ENCODE measurements at regions not wholly inside any gene's neighbourhood (a gene's known extent, or its start where the extent isn't known, plus 50 kb on each side); places are given as distances from the start of the nearest gene placed in this dataset.

DNA sequence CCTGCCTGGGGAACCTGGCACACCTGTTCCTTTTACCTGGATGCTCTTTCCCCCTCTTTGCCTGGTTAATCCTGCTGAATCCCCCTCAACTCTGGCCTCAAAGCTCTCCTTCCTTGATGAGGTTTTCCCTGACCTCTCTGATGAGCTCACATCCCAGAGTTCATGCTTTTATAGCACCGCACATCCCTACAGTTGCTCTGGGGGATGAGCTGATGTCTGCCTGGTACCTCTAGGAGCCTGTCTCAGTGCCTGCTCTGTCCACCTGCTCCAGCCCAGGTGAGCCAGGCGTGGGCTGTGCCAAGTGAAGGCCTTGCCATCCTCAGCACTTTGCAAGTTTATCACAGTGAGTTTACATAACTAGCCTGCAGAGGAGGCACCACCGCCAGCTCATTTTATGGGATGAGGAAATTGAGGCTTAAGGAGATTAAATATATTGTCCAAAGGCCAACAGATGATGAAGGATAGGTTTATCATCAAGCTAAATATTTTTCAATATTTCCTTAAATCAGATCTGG, 58.6 kb upstream of the TMPRSS2 start:
- H3K9me3 ChIP-seq (ENCODE audit: control insufficient read depth in 2 of 2, insufficient read depth in 1 of 2, low read depth in 1 of 2, low read length in 1 of 2) = no peaks in the 10 kb centered on the region
- peak overlapping the region in 1 of 2 donors; percentile 47 for H3K27ac ChIP-seq (ENCODE audit: low read depth in 2 of 2, low read length in 1 of 2)
- H3K4me1 ChIP-seq (ENCODE audit: control insufficient read depth in 2 of 2, insufficient read depth in 2 of 2, low read length in 1 of 2) = peaks cover 0 to 4% of the 10 kb centered on the region in 2 donors
- 63 to 70% methylated on average over 3 of the region's 3 CpGs for WGBS, 2 donors
- no peak overlapping the region for H3K4me3 ChIP-seq (ENCODE audit: low read depth in 1 of 2, low read length in 2 of 2)
- no peaks in the 10 kb centered on the region for H3K36me3 ChIP-seq (ENCODE audit: control insufficient read depth in 2 of 2, insufficient read depth in 2 of 2, low read length in 1 of 2)
- H3K27me3 ChIP-seq (ENCODE audit: control insufficient read depth in 1 of 2, insufficient read depth in 2 of 2, low read length in 2 of 2) = no peaks in the 10 kb centered on the region

DNA sequence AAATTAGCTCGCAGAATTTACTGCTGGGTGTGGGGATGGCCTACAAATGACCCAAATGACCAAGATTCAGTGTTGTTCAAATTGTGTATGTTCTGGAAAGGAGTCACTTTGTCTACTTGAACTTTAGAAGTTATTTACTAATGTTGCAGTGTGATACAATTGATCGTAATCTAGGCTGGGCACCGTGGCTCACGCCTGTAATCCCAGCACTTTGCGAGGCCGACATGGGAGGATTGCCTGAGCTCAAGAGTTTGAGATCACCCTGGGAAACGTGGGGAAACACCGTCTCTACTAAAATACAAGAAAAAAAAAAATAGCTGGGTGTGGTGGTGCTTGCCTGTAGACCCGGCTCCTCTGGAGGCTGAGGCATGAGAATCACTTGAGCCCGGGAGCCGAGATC, 57.6 kb upstream of the TMPRSS2 start:
- Histone ChIP-seq H3K27ac (ENCODE audit: low read depth in 2 of 2, low read length in 1 of 2) (no peak overlapping the region), H3K4me3 (ENCODE audit: low read depth in 1 of 2, low read length in 2 of 2) (no peak overlapping the region), H3K36me3 (ENCODE audit: control insufficient read depth in 2 of 2, insufficient read depth in 2 of 2, low read length in 1 of 2) (no peaks in the 10 kb centered on the region), H3K27me3 (ENCODE audit: control insufficient read depth in 1 of 2, insufficient read depth in 2 of 2, low read length in 2 of 2) (no peaks in the 10 kb centered on the region), H3K4me1 (ENCODE audit: control insufficient read depth in 2 of 2, insufficient read depth in 2 of 2, low read length in 1 of 2) (peaks cover 0 to 4% of the 10 kb centered on the region in 2 donors), H3K9me3 (ENCODE audit: control insufficient read depth in 2 of 2, insufficient read depth in 1 of 2, low read depth in 1 of 2, low read length in 1 of 2) (no peaks in the 10 kb centered on the region)
- 78 to 81% methylated on average over 11 of the region's 11 CpGs for WGBS, 2 donors

DNA sequence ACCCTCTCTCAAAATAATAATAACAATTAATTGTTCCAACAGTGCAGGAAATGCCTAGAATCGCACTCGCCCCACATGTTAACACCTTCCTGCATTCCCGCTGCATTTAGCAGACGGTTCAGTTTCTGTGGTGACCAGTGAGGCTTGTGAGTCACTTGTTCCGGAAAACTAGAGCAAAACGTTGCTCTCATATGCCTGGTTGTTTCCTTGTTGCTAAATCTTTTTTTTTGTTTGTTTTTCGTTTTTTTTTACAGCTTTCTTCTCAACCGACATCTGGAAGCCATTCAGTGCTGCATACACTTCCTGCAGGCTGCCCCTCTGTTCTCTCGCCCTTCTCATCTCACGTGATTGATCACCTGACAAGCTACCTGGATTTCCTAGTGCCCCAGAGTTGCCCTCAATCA, 56.9 kb upstream of the TMPRSS2 start:
- no peak overlapping the region for H3K4me3 ChIP-seq (ENCODE audit: low read depth in 1 of 2, low read length in 2 of 2)
- H3K4me1 ChIP-seq (ENCODE audit: control insufficient read depth in 2 of 2, insufficient read depth in 2 of 2, low read length in 1 of 2) = peaks cover 0 to 4% of the 10 kb centered on the region in 2 donors
- WGBS, 2 donors = 34 to 52% methylated on average over 10 of the region's 10 CpGs
- H3K9me3 ChIP-seq (ENCODE audit: control insufficient read depth in 2 of 2, insufficient read depth in 1 of 2, low read depth in 1 of 2, low read length in 1 of 2) = no peaks in the 10 kb centered on the region
- peak overlapping the region in 1 of 2 donors; percentile 23 for H3K27ac ChIP-seq (ENCODE audit: low read depth in 2 of 2, low read length in 1 of 2)
- no peaks in the 10 kb centered on the region for H3K27me3 ChIP-seq (ENCODE audit: control insufficient read depth in 1 of 2, insufficient read depth in 2 of 2, low read length in 2 of 2)
- no peaks in the 10 kb centered on the region for H3K36me3 ChIP-seq (ENCODE audit: control insufficient read depth in 2 of 2, insufficient read depth in 2 of 2, low read length in 1 of 2)

DNA sequence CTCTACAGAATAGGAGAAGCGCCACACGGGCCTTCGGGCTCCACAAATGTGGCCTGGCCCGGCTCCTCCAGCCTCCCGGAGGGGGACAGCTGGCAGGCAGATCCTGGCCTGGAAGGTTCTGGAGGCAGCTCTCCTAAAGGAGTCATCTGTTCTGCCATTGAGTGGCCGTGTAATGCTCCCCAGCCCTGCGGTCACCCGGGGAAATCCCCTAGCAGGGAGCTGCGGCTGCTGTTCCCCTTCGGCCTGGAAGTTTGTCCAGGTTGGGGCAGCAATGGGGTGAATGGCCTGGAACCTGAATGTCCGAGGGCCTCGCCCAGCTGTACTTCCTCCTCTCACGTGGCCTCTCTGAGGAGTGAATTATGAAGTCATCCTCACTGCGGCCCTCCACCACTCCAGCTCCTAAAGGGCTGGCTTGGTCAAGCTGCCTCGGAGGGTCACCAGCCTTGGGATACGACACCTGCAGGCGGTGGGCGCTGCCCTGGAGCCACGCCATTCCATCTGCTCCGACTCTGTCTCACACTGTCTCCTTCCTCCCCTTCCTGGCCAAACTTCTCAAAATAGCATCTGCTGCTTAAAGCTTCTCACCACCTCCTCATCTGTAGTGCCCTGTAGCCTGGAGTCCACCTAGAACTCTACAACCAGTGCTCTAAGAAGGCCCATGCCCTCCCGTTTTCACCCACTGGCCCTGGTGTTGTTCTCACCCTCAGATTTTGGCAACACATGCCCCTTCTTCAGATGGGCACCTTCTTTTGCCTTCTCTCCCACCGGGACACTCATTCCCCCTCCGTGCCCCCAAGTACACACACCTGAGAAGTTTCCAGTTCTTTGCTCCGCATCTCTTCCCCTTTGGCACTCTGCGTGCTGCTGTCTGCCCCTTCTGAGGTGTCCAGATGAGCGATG, 54.4 kb upstream of the TMPRSS2 start:
- Histone ChIP-seq H3K27ac (ENCODE audit: low read depth in 2 of 2, low read length in 1 of 2) (no peak overlapping the region), H3K27me3 (ENCODE audit: control insufficient read depth in 1 of 2, insufficient read depth in 2 of 2, low read length in 2 of 2) (no peaks in the 10 kb centered on the region), H3K4me1 (ENCODE audit: control insufficient read depth in 2 of 2, insufficient read depth in 2 of 2, low read length in 1 of 2) (peaks cover 0 to 4% of the 10 kb centered on the region in 2 donors), H3K4me3 (ENCODE audit: low read depth in 1 of 2, low read length in 2 of 2) (no peak overlapping the region), H3K36me3 (ENCODE audit: control insufficient read depth in 2 of 2, insufficient read depth in 2 of 2, low read length in 1 of 2) (no peaks in the 10 kb centered on the region), H3K9me3 (ENCODE audit: control insufficient read depth in 2 of 2, insufficient read depth in 1 of 2, low read depth in 1 of 2, low read length in 1 of 2) (no peaks in the 10 kb centered on the region)
- 81 to 83% methylated on average over 26 of the region's 26 CpGs for WGBS, 2 donors

DNA sequence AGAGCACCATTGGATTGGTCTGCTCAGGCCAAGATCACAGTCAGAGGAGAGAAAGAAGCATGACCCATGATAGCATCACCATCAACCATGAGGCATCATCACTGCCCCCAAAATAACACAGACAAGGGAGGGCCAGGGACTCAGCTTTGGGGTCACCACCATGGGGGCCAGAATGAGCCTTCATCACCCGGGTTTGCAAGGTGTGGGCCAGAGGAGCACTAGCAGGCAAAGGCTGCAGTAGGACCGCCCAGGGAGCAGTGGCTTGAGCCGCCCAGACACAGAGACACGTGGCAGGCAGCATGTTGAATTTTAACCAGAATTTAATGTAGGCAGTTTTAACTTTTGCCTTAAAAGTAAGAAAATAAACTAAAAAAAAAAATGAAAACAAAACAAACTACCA, 53.7 kb upstream of the TMPRSS2 start:
- WGBS, 2 donors = 87 to 94% methylated on average over 4 of the region's 4 CpGs
- no peak overlapping the region for H3K27ac ChIP-seq (ENCODE audit: low read depth in 2 of 2, low read length in 1 of 2)
- no peaks in the 10 kb centered on the region for H3K27me3 ChIP-seq (ENCODE audit: control insufficient read depth in 1 of 2, insufficient read depth in 2 of 2, low read length in 2 of 2)

DNA sequence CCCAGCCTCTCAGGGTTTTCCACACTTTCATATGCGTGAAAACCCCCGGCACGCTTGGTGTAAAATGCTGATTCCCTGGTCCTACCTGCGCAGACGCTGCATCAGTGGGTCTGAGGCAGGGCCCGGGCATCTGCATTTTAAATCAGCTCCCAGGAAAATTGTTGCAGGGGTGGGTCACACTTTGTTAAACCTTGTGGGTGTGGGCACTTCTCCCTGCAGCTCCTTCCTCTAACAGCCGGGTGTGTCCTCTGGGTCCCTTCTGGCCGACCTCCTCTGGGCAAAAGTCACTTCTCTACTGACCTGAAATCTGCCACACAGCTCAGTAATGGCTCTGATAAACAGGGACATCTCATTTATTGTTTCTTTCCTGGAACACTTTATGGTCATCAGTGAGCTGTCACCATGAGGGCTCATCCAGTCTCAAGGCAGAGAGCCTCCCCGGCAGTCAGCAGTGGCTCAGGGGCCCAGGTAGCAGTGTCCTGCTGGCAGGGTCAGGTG, 52.8 kb upstream of the TMPRSS2 start:
- Histone ChIP-seq H3K27ac (ENCODE audit: low read depth in 2 of 2, low read length in 1 of 2) (no peak overlapping the region), H3K9me3 (ENCODE audit: control insufficient read depth in 2 of 2, insufficient read depth in 1 of 2, low read depth in 1 of 2, low read length in 1 of 2) (no peaks in the 10 kb centered on the region), H3K36me3 (ENCODE audit: control insufficient read depth in 2 of 2, insufficient read depth in 2 of 2, low read length in 1 of 2) (no peaks in the 10 kb centered on the region), H3K4me3 (ENCODE audit: low read depth in 1 of 2, low read length in 2 of 2) (no peak overlapping the region), H3K4me1 (ENCODE audit: control insufficient read depth in 2 of 2, insufficient read depth in 2 of 2, low read length in 1 of 2) (no peaks in the 10 kb centered on the region), H3K27me3 (ENCODE audit: control insufficient read depth in 1 of 2, insufficient read depth in 2 of 2, low read length in 2 of 2) (no peaks in the 10 kb centered on the region)
- 46 to 50% methylated on average over 9 of the region's 9 CpGs for WGBS, 2 donors

More for the DNA sequence above, 53.7 kb upstream of the TMPRSS2 start:
- Histone ChIP-seq H3K36me3 (ENCODE audit: control insufficient read depth in 2 of 2, insufficient read depth in 2 of 2, low read length in 1 of 2) (no peaks in the 10 kb centered on the region), H3K4me1 (ENCODE audit: control insufficient read depth in 2 of 2, insufficient read depth in 2 of 2, low read length in 1 of 2) (peaks cover 0 to 4% of the 10 kb centered on the region in 2 donors), H3K9me3 (ENCODE audit: control insufficient read depth in 2 of 2, insufficient read depth in 1 of 2, low read depth in 1 of 2, low read length in 1 of 2) (no peaks in the 10 kb centered on the region), H3K4me3 (ENCODE audit: low read depth in 1 of 2, low read length in 2 of 2) (no peak overlapping the region)

DNA sequence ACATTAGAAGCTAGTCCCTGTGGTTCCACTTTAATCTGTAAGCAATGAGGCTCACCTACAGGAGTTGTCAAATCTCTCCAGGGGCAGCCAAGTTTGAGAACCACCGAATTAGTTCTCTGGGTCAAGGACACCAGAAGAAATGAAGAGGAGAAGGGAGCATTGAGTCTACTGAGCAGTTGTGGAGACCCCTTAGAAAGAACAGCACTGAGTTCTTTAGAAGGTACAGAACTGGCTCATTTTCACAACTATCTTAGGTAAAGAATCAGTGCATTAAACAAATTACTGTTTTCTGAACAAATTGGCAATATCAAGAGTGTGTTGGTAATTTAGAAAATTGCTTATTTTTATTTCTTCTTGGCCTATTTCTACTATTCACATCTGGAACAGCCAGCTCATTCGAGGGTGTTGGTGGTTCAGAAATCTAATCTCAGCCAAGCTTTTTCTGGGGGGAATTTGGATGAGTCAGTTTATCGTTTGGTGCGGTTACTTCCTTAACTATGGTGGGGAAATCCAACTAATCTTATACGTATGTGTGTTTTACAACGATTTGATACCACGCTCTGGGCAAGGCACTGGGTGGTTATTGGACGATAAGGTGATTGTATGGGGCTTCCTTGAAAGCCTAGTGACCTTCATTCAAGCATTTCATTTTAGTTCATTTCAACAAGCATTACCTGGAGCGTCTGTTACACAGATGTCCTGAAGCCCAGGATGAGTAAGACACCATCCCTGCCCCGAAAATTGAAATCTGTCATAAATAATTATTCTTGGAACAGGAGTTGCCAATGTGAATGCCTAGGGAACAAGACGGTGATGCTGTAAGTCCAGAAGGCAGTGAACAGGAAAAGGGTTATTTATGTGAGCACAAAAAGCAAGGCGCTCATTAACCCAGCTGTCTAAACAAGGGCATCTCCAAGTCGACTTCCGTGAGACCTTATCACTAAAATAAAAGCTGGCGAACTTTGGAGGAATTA, 52.0 kb upstream of the TMPRSS2 start:
- H3K4me1 ChIP-seq (ENCODE audit: control insufficient read depth in 2 of 2, insufficient read depth in 2 of 2, low read length in 1 of 2) = no peaks in the 10 kb centered on the region
- H3K9me3 ChIP-seq (ENCODE audit: control insufficient read depth in 2 of 2, insufficient read depth in 1 of 2, low read depth in 1 of 2, low read length in 1 of 2) = no peaks in the 10 kb centered on the region
- no peak overlapping the region for H3K27ac ChIP-seq (ENCODE audit: low read depth in 2 of 2, low read length in 1 of 2)
- H3K36me3 ChIP-seq (ENCODE audit: control insufficient read depth in 2 of 2, insufficient read depth in 2 of 2, low read length in 1 of 2) = no peaks in the 10 kb centered on the region
- H3K27me3 ChIP-seq (ENCODE audit: control insufficient read depth in 1 of 2, insufficient read depth in 2 of 2, low read length in 2 of 2) = no peaks in the 10 kb centered on the region
- 47 to 50% methylated on average over 15 of the region's 15 CpGs for WGBS, 2 donors
- no peak overlapping the region for H3K4me3 ChIP-seq (ENCODE audit: low read depth in 1 of 2, low read length in 2 of 2)

DNA sequence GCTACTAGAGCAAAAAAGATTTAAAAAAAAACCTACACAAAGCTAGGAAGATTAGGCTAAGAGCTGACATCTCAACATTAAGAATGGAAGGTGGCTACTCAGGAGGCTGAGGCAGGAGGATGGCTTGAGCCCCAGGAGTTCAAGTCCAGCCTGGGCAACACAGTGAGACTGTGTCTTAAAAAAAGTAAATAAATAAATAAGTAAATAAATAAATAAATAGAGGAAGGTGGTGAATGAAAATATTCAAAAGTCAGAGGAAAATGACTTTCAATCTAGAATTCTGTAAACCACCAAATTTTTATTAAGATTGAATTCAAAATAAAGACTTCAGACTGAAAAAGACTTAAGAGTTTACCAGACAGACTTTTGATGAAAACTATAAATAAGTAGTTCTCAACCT, 50.9 kb upstream of the TMPRSS2 start:
- Histone ChIP-seq H3K27me3 (ENCODE audit: control insufficient read depth in 1 of 2, insufficient read depth in 2 of 2, low read length in 2 of 2) (no peaks in the 10 kb centered on the region), H3K4me1 (ENCODE audit: control insufficient read depth in 2 of 2, insufficient read depth in 2 of 2, low read length in 1 of 2) (no peaks in the 10 kb centered on the region), H3K9me3 (ENCODE audit: control insufficient read depth in 2 of 2, insufficient read depth in 1 of 2, low read depth in 1 of 2, low read length in 1 of 2) (no peaks in the 10 kb centered on the region)

DNA sequence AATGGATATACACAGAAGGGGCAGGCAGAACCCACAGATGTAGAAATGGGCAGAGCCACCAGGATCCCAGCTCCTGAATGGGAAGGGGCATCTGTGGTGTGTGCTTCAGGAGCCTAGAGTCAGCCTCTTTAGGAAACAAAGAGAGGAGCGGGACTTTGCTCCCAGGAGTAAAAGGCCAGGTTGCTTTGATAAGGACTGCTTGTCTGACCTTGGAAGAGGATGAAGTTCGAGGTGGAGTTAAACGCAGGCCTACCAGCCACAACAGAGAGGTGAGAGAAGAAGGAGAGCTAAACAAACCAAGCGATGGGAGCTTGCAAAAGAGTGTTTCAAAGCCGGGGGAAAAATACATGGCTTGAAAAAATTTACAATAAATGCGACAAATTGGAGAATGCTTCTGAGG, 49.9 kb upstream of the TMPRSS2 start:
- Histone ChIP-seq H3K4me3 (ENCODE audit: low read depth in 1 of 2, low read length in 2 of 2) (no peak overlapping the region), H3K27me3 (ENCODE audit: control insufficient read depth in 1 of 2, insufficient read depth in 2 of 2, low read length in 2 of 2) (no peaks in the 10 kb centered on the region), H3K36me3 (ENCODE audit: control insufficient read depth in 2 of 2, insufficient read depth in 2 of 2, low read length in 1 of 2) (no peaks in the 10 kb centered on the region), H3K27ac (ENCODE audit: low read depth in 2 of 2, low read length in 1 of 2) (no peak overlapping the region), H3K4me1 (ENCODE audit: control insufficient read depth in 2 of 2, insufficient read depth in 2 of 2, low read length in 1 of 2) (no peaks in the 10 kb centered on the region), H3K9me3 (ENCODE audit: control insufficient read depth in 2 of 2, insufficient read depth in 1 of 2, low read depth in 1 of 2, low read length in 1 of 2) (no peaks in the 10 kb centered on the region)
- WGBS, 2 donors = 72 to 89% methylated on average over 6 of the region's 6 CpGs

More for the DNA sequence above, 50.9 kb upstream of the TMPRSS2 start:
- H3K36me3 ChIP-seq (ENCODE audit: control insufficient read depth in 2 of 2, insufficient read depth in 2 of 2, low read length in 1 of 2) = no peaks in the 10 kb centered on the region
- no peak overlapping the region for H3K4me3 ChIP-seq (ENCODE audit: low read depth in 1 of 2, low read length in 2 of 2)
- H3K27ac ChIP-seq (ENCODE audit: low read depth in 2 of 2, low read length in 1 of 2) = no peak overlapping the region
